22Rv1 (cell line): ENCODE measurements at regions not wholly inside any gene's neighbourhood (a gene's known extent, or its start where the extent isn't known, plus 50 kb on each side); places are given as distances from the start of the nearest gene placed in this dataset.

Experiments used
- ZFX ChIP-seq: fragments of 450-650 bp; IDR thresholded peaks from 2 replicates; pipeline ENCODE4 v1.6.1; 2017; ENCODE audit warnings: antibody characterized with exemption, borderline replicate concordance
- TF ChIP-seq, protein P1 (sequence below): fragments of 450-650 bp; IDR thresholded peaks from 2 replicates; pipeline ENCODE4 v1.5.1; 2017; ENCODE audit warnings: mild to moderate bottlenecking

GRCh38 chr4:73309211-73309610 is 50.6 kb upstream of the ANKRD17 start:
- TF ChIP-seq, protein P1, sequence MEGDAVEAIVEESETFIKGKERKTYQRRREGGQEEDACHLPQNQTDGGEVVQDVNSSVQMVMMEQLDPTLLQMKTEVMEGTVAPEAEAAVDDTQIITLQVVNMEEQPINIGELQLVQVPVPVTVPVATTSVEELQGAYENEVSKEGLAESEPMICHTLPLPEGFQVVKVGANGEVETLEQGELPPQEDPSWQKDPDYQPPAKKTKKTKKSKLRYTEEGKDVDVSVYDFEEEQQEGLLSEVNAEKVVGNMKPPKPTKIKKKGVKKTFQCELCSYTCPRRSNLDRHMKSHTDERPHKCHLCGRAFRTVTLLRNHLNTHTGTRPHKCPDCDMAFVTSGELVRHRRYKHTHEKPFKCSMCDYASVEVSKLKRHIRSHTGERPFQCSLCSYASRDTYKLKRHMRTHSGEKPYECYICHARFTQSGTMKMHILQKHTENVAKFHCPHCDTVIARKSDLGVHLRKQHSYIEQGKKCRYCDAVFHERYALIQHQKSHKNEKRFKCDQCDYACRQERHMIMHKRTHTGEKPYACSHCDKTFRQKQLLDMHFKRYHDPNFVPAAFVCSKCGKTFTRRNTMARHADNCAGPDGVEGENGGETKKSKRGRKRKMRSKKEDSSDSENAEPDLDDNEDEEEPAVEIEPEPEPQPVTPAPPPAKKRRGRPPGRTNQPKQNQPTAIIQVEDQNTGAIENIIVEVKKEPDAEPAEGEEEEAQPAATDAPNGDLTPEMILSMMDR = no peak
- no peak for TF ChIP-seq ZFX
